ENCODE measurements at regions not wholly inside any gene's neighbourhood (a gene's known extent, or its start where the extent isn't known, plus 50 kb on each side); places are given as distances from the start of the nearest gene placed in this dataset.

GRCh38 chr10:123952099-123952498 lies 60.5 kb upstream of the CPXM2 start:
- DNase-seq, result no peak

DNA sequence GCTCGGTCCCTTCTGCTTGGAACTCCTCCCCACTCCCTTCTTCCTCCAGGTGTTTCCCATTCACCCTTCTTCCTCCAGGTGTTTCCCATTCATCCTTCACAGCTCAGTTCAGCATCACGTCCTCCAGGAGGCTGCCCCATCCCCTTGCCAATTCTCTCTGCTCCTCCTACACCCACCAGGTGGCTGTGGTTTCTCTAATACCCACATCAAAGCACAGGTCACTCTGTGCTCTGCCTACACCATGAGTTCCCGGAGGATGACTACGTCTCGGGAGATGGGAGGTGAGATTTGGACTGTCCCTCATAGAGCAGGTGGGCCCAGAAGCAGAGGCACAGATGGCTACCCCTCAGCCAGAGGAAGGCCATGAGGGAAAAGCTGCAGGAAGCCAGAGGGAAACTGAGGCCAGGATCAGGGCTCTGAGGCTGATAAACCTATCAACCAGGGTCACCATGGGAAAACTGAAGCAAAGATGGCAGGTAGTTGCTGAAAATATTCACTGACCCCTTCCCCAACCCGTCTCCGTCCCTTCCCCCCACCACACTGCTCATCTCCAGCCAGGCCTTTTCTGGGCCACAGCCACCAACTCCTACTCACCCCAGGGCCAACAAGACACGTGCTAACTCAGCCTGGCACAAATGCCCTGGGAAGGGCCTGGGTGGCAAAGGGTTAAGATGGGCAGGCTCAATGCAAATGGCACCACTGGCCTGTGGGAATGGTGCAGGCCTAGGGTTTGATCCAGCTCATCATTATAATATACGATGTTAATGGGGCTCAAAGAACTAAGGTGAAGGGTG lies 56.6 kb upstream of the CPXM2 start:
- DNase-seq, result no peak

DNA sequence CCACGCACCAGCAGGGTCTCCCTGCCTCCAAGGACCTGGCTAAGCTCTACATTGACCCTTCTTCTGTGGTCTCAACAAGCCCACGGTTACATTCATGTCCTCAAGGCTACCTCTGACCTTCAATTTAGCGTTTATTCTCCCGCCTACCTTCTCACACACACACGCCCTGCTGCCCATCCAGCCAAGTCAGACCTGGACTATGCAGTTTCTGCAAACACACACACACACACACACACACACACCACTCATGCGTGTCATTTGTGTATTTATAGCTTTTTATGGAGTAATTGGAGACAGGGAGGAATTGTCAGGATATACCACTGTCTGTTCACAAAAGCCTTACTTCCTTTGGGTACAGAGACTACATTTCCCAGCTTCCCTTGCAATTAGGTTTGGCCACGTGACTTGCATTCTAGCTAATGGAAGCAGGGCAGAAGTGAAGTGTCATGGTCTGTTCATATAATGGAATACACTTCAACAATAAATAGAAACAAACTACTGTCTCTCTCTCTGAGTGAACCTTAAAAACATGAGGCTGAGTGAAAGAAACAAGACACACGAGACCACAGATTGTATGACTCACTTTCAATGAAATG lies 53.8 kb upstream of the CPXM2 start:
- peak; percentile 13 for DNase-seq

GRCh38 chr10:123944661-123945060 lies 53.1 kb upstream of the CPXM2 start:
- DNase-seq, result no peak

- no peak for DNase-seq
Measured at GRCh38 chr10:123943307-123943706, 51.7 kb upstream of the CPXM2 start.

DNA sequence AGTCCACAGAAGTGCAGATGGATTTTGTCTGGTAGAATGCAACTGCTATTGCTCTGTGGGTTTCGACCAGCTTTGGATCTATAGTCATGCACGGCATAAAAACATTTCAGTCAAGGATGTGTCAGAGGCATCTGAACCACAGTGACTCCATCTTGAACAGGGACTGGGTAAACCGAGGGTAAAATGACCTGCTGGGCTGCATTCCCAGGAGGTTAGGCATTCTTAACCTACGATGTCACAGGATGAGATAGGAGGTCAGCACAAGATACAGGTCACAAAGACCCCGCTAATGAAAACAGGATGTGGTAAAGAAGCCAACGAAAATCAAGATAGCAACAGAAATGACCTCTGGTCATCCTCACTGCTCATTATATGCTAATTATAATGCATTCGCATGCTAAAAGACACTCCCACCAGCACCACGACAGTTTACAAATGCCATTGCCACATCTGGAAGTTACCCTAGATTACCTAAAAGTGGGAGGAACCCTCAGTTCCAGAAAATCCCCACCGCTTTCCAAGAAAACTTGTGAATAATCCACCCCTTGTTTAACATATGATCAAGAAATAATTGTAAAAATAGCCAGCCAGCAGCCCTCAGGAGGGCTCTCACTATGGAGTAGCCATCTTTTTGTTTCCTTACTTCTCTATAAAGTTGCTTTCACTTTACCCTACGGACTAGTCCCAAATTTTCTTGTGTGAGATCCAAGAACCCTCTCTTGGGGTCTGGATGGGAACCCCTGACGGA lies 50.7 kb upstream of the CPXM2 start:
- no peak for DNase-seq
